Bone marrow (tissue), 2 donors: ENCODE measurements at regions not wholly inside any gene's neighbourhood (a gene's known extent, or its start where the extent isn't known, plus 50 kb on each side); places are given as distances from the start of the nearest gene placed in this dataset.

Experiments
- DNase-seq, 2 donors: peaks; one replicate each; lab custom pipeline; 2025; lab: John Stamatoyannopoulos, UW

GRCh38 chr1:90650401-90650800, 66.7 kb downstream of the BARHL2 start:
- DNase-seq: no peak

- DNase-seq: no peak
Observed at GRCh38 chr1:90640325-90640724, 76.8 kb downstream of the BARHL2 start.

GRCh38 chr1:90622666-90623065, 94.4 kb downstream of the BARHL2 start:
- no peak for DNase-seq

GRCh38 chr1:90621986-90622385, 95.1 kb downstream of the BARHL2 start:
- DNase-seq: no peak

- DNase-seq: no peak
Observed at GRCh38 chr1:90616395-90616794, 100.7 kb downstream of the BARHL2 start.

GRCh38 chr1:90614872-90615271, 102.2 kb downstream of the BARHL2 start:
- DNase-seq: no peak

- DNase-seq: no peak
Observed at GRCh38 chr1:90613371-90613770, 103.7 kb downstream of the BARHL2 start.

GRCh38 chr1:90612033-90612432, 105.1 kb downstream of the BARHL2 start:
- DNase-seq: no peak

- no peak for DNase-seq
Observed at GRCh38 chr1:90607736-90608135, 109.4 kb downstream of the BARHL2 start.

GRCh38 chr1:90605070-90605469, 112.0 kb downstream of the BARHL2 start:
- DNase-seq: no peak

GRCh38 chr1:90593312-90593711, 123.8 kb downstream of the BARHL2 start:
- no peak for DNase-seq

GRCh38 chr1:90591970-90592356, 125.1 kb downstream of the BARHL2 start:
- DNase-seq: no peak

- no peak for DNase-seq
Observed at GRCh38 chr1:90591355-90591969, 125.6 kb downstream of the BARHL2 start.

- no peak for DNase-seq
Observed at GRCh38 chr1:90580176-90580575, 136.9 kb downstream of the BARHL2 start.

- DNase-seq: peak in 1 of 2 donors; percentile 7
Observed at GRCh38 chr1:90579212-90579802, 137.8 kb downstream of the BARHL2 start.

GRCh38 chr1:90574692-90575370, 142.3 kb downstream of the BARHL2 start:
- DNase-seq: no peak

GRCh38 chr1:90573736-90574135, 143.4 kb downstream of the BARHL2 start:
- no peak for DNase-seq

- no peak for DNase-seq
Observed at GRCh38 chr1:90572446-90572845, 144.7 kb downstream of the BARHL2 start.

- no peak for DNase-seq
Observed at GRCh38 chr1:90568436-90568835, 148.7 kb downstream of the BARHL2 start.

GRCh38 chr1:90564164-90564563, 152.9 kb downstream of the BARHL2 start:
- DNase-seq: no peak

GRCh38 chr1:90562892-90563291, 154.2 kb downstream of the BARHL2 start:
- no peak for DNase-seq

GRCh38 chr1:90561911-90562310, 155.2 kb downstream of the BARHL2 start:
- DNase-seq: no peak

GRCh38 chr1:90561103-90561783, 155.9 kb downstream of the BARHL2 start:
- no peak for DNase-seq
